ENCODE measurements at regions not wholly inside any gene's neighbourhood (a gene's known extent, or its start where the extent isn't known, plus 50 kb on each side); places are given as distances from the start of the nearest gene placed in this dataset.

DNA sequence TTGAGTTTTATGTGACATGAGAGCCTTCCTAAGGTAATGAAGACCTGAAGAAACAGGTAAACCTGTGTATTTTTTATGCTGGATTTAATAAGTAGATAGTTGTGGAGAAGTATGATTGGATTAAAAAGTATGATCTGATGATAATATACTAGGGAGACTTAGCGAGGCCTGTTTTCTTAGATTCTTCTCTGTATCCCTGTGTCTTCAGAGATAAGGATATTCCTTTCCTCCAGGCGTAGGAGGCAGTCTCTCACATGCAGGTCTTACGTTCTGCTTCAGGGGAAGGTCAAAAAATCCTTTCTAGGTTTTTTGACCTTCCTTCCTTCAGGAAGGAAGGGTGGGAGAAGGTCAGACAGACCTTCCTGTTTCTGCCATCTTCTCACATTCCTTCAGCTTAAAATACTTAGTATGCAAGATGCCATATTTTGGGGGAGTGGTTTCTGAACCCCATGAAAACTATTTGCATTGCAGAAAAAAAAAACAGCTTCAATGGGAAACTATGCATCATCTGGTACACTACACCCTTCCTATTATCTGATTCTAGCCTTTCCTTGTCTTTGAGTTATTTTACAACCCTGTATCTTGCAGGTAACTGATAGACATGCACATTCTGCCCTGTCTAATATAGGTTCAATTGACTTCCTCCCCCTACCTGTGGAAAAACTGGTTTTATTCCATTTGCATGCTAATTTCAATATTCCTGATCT, 57.3 kb upstream of the ZNF608 start:
- Histone ChIP-seq H2BK120ac (ENCODE audit: insufficient read depth, low read length, poor library complexity) (no peak overlapping the region), H3K79me1 (ENCODE audit: low read length) (no peaks in the 10 kb centered on the region), H3K4ac (ENCODE audit: low read depth, low read length) (no peak overlapping the region), H3K79me2 (ENCODE audit: control insufficient read depth, insufficient read depth, low read length, poor library complexity) (no peaks in the 10 kb centered on the region), H3K18ac (ENCODE audit: low read length) (no peak overlapping the region), H3K14ac (ENCODE audit: low read length) (no peak overlapping the region), H3K27ac (ENCODE audit: low read depth, low read length) (no peak overlapping the region), H4K91ac (ENCODE audit: low read depth, low read length) (no peak overlapping the region), H3K36me3 (ENCODE audit: control insufficient read depth in 1 of 2, insufficient read depth in 2 of 2, low read length in 2 of 2) (no peaks in the 10 kb centered on the region), H3K23ac (ENCODE audit: low read length) (no peak overlapping the region), H2BK12ac (ENCODE audit: low read length) (no peak overlapping the region), H3K27me3 (ENCODE audit: insufficient read depth, low read length) (no peaks in the 10 kb centered on the region), H3K9ac (ENCODE audit: low read length) (no peak overlapping the region), H4K12ac (ENCODE audit: low read depth, low read length) (no peak overlapping the region), H3K4me2 (ENCODE audit: low read length) (no peak overlapping the region), H3K4me3 (ENCODE audit: low read depth, low read length) (no peak overlapping the region), H2AFZ (ENCODE audit: insufficient read depth, low read length, poor library complexity) (no peak overlapping the region), H2BK5ac (ENCODE audit: low read depth, low read length, poor library complexity) (no peak overlapping the region), H3K9me3 (ENCODE audit: insufficient read depth, low read depth, low read length) (no peaks in the 10 kb centered on the region), H3K4me1 (ENCODE audit: control insufficient read depth in 1 of 2, insufficient read depth in 2 of 2, low read length in 2 of 2) (peaks cover 0 to 2% of the 10 kb centered on the region in 2 experiments), H4K8ac (ENCODE audit: low read depth, low read length) (no peak overlapping the region), H2AK5ac (ENCODE audit: low read length) (no peak overlapping the region)
- WGBS (ENCODE audit: extremely low coverage, insufficient coverage, insufficient read length), result no CpG with 5 or more reads among the region's 3 CpGs
- no peak for DNase-seq

GRCh38 chr5:124806026-124806372, 59.6 kb upstream of the ZNF608 start:
- Histone ChIP-seq H3K27ac (ENCODE audit: low read depth, low read length) (no peak overlapping the region), H4K8ac (ENCODE audit: low read depth, low read length) (no peak overlapping the region), H2BK5ac (ENCODE audit: low read depth, low read length, poor library complexity) (no peak overlapping the region), H3K9me3 (ENCODE audit: insufficient read depth, low read depth, low read length) (no peaks in the 10 kb centered on the region), H4K12ac (ENCODE audit: low read depth, low read length) (no peak overlapping the region), H3K4me1 (ENCODE audit: control insufficient read depth in 1 of 2, insufficient read depth in 2 of 2, low read length in 2 of 2) (peaks cover 0 to 2% of the 10 kb centered on the region in 2 experiments), H3K4me3 (ENCODE audit: low read depth, low read length) (no peak overlapping the region), H2AK5ac (ENCODE audit: low read length) (no peak overlapping the region), H2BK120ac (ENCODE audit: insufficient read depth, low read length, poor library complexity) (no peak overlapping the region), H3K23ac (ENCODE audit: low read length) (no peak overlapping the region), H2BK12ac (ENCODE audit: low read length) (no peak overlapping the region), H3K9ac (ENCODE audit: low read length) (no peak overlapping the region), H3K18ac (ENCODE audit: low read length) (no peak overlapping the region), H3K27me3 (ENCODE audit: insufficient read depth, low read length) (no peaks in the 10 kb centered on the region), H3K36me3 (ENCODE audit: control insufficient read depth in 1 of 2, insufficient read depth in 2 of 2, low read length in 2 of 2) (no peaks in the 10 kb centered on the region), H2AFZ (ENCODE audit: insufficient read depth, low read length, poor library complexity) (no peak overlapping the region), H3K4me2 (ENCODE audit: low read length) (no peak overlapping the region), H4K91ac (ENCODE audit: low read depth, low read length) (no peak overlapping the region), H3K4ac (ENCODE audit: low read depth, low read length) (no peak overlapping the region), H3K14ac (ENCODE audit: low read length) (no peak overlapping the region), H3K79me1 (ENCODE audit: low read length) (no peaks in the 10 kb centered on the region), H3K79me2 (ENCODE audit: control insufficient read depth, insufficient read depth, low read length, poor library complexity) (no peaks in the 10 kb centered on the region)
- DNase-seq, result no peak
- whole genome bisulfite sequencing (ENCODE audit: extremely low coverage, insufficient coverage, insufficient read length), result no CpG with 5 or more reads among the region's 1 CpG

DNA sequence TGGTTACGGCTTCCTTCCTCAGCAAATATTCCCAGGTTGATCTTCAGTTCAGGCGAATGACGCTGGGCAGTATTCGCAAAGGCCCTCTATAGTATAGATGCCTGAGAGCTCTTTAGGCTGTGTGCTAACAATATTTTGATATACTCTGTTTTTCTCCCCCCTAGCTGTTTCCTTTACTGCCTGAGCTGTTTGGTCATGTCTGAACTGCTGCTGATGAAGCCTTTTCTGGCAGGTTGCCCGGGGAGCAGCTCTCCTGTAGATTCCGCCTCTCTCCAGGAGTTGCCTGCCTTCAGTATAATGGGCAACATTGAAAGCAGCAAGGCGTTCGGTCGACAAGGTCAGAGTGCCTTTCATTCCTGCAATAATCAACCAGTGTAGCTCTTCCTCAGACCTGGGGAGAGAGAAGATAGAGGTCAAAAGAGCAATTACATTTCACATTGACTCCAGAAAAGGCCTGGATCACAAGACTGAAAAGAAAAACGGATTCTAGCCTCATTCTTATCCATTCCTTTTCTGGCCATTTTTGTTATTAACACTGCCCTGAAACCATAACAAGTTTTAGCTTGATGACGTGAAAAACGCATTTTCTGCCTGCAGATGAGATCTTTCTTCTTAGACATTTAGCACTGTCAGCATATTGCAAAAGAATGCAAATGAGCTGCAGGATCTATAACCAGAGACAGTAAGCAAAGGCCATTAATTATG, 60.1 kb upstream of the ZNF608 start:
- no CpG with 5 or more reads among the region's 12 CpGs for WGBS (ENCODE audit: extremely low coverage, insufficient coverage, insufficient read length)
- H4K8ac ChIP-seq (ENCODE audit: low read depth, low read length), result no peak overlapping the region
- H3K4ac ChIP-seq (ENCODE audit: low read depth, low read length), result no peak overlapping the region
- no peaks in the 10 kb centered on the region for H3K27me3 ChIP-seq (ENCODE audit: insufficient read depth, low read length)
- H4K12ac ChIP-seq (ENCODE audit: low read depth, low read length), result no peak overlapping the region
- H3K4me1 ChIP-seq (ENCODE audit: control insufficient read depth in 1 of 2, insufficient read depth in 2 of 2, low read length in 2 of 2), result peaks cover 0 to 2% of the 10 kb centered on the region in 2 experiments
- H3K9ac ChIP-seq (ENCODE audit: low read length), result no peak overlapping the region
- H2BK5ac ChIP-seq (ENCODE audit: low read depth, low read length, poor library complexity), result no peak overlapping the region
- no peak overlapping the region for H3K23ac ChIP-seq (ENCODE audit: low read length)
- H2AK5ac ChIP-seq (ENCODE audit: low read length), result no peak overlapping the region
- no peaks in the 10 kb centered on the region for H3K79me2 ChIP-seq (ENCODE audit: control insufficient read depth, insufficient read depth, low read length, poor library complexity)
- no peak overlapping the region for H3K18ac ChIP-seq (ENCODE audit: low read length)
- H4K91ac ChIP-seq (ENCODE audit: low read depth, low read length), result no peak overlapping the region
- no peak overlapping the region for H3K27ac ChIP-seq (ENCODE audit: low read depth, low read length)
- H3K14ac ChIP-seq (ENCODE audit: low read length), result no peak overlapping the region
- H2BK120ac ChIP-seq (ENCODE audit: insufficient read depth, low read length, poor library complexity), result no peak overlapping the region
- no peak overlapping the region for H3K4me3 ChIP-seq (ENCODE audit: low read depth, low read length)
- H3K36me3 ChIP-seq (ENCODE audit: control insufficient read depth in 1 of 2, insufficient read depth in 2 of 2, low read length in 2 of 2), result no peaks in the 10 kb centered on the region
- H3K9me3 ChIP-seq (ENCODE audit: insufficient read depth, low read depth, low read length), result no peaks in the 10 kb centered on the region
- no peak overlapping the region for H3K4me2 ChIP-seq (ENCODE audit: low read length)
- no peak overlapping the region for H2BK12ac ChIP-seq (ENCODE audit: low read length)
- DNase-seq, result no peak
- H3K79me1 ChIP-seq (ENCODE audit: low read length), result no peaks in the 10 kb centered on the region
- H2AFZ ChIP-seq (ENCODE audit: insufficient read depth, low read length, poor library complexity), result no peak overlapping the region

DNA sequence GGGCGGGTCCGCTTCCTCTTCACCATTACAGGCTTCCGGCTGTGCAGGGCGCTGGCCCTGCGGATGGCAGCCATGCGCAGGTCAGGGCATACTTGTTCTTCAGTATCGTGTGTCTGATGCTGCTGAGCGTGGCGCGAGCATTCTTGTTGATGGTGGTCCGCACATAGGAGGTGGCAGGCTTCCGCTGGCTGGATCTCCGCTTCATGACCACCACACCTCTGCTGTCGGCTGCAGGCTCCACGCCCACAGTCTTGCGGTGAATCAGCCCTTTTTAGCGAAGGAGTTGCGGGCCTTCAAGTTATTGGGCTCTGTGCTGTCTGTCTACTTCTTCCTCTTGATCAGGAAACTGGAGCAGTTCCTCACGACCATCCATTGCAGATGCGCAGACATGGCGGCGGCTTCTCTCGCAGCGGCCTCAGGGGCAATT, 62.4 kb upstream of the ZNF608 start:
- H2BK12ac ChIP-seq (ENCODE audit: low read length), result no peak overlapping the region
- no peak overlapping the region for H3K23ac ChIP-seq (ENCODE audit: low read length)
- H2AFZ ChIP-seq (ENCODE audit: insufficient read depth, low read length, poor library complexity), result no peak overlapping the region
- no peak overlapping the region for H3K4me3 ChIP-seq (ENCODE audit: low read depth, low read length)
- no peaks in the 10 kb centered on the region for H3K36me3 ChIP-seq (ENCODE audit: control insufficient read depth in 1 of 2, insufficient read depth in 2 of 2, low read length in 2 of 2)
- no peak overlapping the region for H2BK5ac ChIP-seq (ENCODE audit: low read depth, low read length, poor library complexity)
- H3K18ac ChIP-seq (ENCODE audit: low read length), result no peak overlapping the region
- no peak overlapping the region for H4K8ac ChIP-seq (ENCODE audit: low read depth, low read length)
- no peak overlapping the region for H3K14ac ChIP-seq (ENCODE audit: low read length)
- no peaks in the 10 kb centered on the region for H3K9me3 ChIP-seq (ENCODE audit: insufficient read depth, low read depth, low read length)
- no peak overlapping the region for H2AK5ac ChIP-seq (ENCODE audit: low read length)
- H3K79me2 ChIP-seq (ENCODE audit: control insufficient read depth, insufficient read depth, low read length, poor library complexity), result no peaks in the 10 kb centered on the region
- no peak overlapping the region for H4K91ac ChIP-seq (ENCODE audit: low read depth, low read length)
- H3K4me2 ChIP-seq (ENCODE audit: low read length), result no peak overlapping the region
- no peak overlapping the region for H4K12ac ChIP-seq (ENCODE audit: low read depth, low read length)
- no peak overlapping the region for H3K27ac ChIP-seq (ENCODE audit: low read depth, low read length)
- H3K79me1 ChIP-seq (ENCODE audit: low read length), result no peaks in the 10 kb centered on the region
- H3K4ac ChIP-seq (ENCODE audit: low read depth, low read length), result no peak overlapping the region
- H3K4me1 ChIP-seq (ENCODE audit: control insufficient read depth in 1 of 2, insufficient read depth in 2 of 2, low read length in 2 of 2), result peaks cover 0 to 2% of the 10 kb centered on the region in 2 experiments
- no peak overlapping the region for H2BK120ac ChIP-seq (ENCODE audit: insufficient read depth, low read length, poor library complexity)
- H3K9ac ChIP-seq (ENCODE audit: low read length), result no peak overlapping the region
- no peaks in the 10 kb centered on the region for H3K27me3 ChIP-seq (ENCODE audit: insufficient read depth, low read length)
- no peak for DNase-seq
- no CpG with 5 or more reads among the region's 24 CpGs for whole genome bisulfite sequencing (ENCODE audit: extremely low coverage, insufficient coverage, insufficient read length)
